Medulla oblongata (tissue), 1 donor: ENCODE measurements at regions not wholly inside any gene's neighbourhood (a gene's known extent, or its start where the extent isn't known, plus 50 kb on each side); places are given as distances from the start of the nearest gene placed in this dataset.
"Not testable (repeated sequence)": the region's sequence is repeated elsewhere in the genome, so short reads cannot be mapped to it uniquely, and the experiment has no call there.

ENCODE experiments used
- DNase-seq: peaks from one replicate; pipeline ENCODE4 v3.0.0-alpha.2; 2015; ENCODE audit errors: extremely low spot score

- not testable (repeated sequence) for DNase-seq
These were observed 224.9 kb downstream of the TMEM121 start for GRCh38 chr14:105751291-105751751.

GRCh38 chr14:105752420-105752819 lies 226.0 kb downstream of the TMEM121 start:
- not testable (repeated sequence) for DNase-seq

- DNase-seq = no peak
These were observed 234.4 kb downstream of the TMEM121 start for GRCh38 chr14:105760691-105761344.

DNA sequence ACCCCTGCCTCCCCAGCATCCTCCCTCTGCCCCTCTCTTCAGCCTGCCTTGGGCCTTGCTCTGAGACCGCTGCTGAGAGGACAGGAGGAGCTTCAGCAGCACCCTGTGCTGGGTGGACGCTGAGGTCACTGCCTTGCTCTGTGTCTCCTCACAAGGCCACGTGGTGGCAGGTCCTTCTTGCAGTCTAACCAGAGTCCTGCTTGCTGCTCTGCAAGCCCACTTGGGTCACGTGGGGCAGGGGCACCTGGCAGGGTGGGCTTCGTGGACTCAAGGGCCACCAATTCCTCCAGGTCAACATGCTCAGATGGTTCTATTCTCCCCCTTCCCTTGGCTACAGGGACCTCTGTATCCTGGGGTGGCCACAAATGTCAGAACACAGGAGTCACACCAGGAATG lies 235.0 kb downstream of the TMEM121 start:
- DNase-seq = not testable (repeated sequence)

- DNase-seq = no peak
These were observed 235.5 kb downstream of the TMEM121 start for GRCh38 chr14:105761842-105762241.

DNA sequence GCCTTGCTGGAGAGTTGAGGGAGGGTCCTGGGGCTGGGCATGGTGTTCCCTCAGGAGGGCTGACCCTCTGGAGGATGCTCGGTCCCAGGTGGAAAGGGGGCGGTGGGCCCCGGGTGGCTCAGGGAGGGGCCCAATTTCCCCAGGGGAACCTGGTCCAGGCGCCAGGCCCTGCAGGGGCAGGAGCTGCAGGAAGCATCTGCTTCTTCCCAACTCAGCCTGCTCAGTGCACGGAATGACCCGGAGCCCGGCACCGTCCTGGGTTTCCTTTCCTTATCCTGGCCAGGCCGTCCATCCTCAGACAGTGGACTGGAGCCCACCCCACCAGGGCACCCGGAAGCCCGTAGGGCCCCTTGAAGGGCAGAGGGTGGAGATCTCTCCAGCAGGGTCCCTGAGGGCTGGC lies 235.9 kb downstream of the TMEM121 start:
- DNase-seq = not testable (repeated sequence)

DNA sequence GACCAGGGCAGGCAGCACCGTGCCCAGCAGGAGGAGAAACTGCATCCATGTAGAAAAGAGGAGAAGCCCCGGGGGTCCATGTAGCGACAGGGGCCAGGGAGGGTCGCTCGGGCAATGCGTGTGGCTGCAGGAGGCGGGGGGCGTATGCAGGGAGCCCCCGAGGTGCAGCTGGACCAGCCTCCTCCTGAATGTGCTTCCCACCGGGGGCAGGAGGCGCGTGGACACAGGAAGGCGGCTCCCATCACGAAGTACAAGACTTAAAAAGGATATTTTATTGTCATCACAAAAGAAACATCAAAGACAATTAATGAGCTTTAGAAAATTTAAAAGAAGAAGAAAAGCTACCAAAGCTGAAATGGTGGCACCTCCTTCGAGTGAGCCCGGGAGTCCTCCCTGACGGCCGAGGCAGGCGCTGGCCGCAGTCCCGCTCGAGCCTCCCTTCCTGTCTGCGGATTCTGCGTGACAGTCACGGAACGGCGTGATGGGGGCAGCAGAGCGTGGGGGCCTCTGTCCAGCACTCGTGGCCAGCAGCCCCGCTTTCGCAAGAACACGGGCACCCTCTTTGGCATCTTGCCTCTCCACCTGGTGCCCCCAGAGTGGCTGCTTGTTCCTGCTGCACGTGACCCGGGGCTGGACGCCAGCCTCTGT lies 238.0 kb downstream of the TMEM121 start:
- DNase-seq = not testable (repeated sequence)

DNA sequence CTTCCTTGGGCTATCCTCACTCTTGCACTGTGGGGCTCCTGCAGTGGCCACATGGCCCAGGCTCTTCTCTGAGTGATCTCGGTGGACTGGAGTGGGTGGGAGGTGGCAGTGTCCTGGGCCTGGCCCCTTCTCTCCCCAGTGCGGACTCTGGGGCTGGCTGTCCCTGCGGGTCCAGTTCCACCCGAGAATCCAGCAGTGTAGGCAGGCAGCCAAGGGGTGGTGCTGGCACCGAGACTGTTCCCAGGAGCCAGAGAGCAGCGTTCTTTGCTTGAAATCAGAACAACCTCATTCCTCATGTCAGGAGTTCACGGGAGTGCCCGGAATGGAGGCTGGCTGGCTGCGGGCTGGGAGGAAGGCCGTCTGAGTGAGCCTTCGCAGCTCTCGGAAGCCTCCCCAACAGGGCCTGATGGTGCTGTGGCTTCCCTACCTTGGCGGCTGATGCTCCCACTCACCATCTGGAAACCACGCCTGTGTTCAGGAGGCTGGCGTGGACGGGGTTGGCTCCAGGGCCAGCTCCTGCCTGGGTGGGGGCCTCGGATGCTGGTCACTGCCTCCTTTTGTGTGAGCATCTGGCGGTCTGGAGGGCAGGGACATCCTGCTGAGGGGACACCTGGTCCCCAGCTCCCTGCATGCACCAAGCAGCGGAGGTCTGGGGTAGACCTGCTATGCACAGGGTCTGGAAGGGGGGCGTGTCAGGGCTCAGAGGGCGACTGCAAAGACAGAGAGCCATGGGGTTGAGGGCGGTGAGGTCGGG lies 238.9 kb downstream of the TMEM121 start:
- DNase-seq = not testable (repeated sequence)

DNA sequence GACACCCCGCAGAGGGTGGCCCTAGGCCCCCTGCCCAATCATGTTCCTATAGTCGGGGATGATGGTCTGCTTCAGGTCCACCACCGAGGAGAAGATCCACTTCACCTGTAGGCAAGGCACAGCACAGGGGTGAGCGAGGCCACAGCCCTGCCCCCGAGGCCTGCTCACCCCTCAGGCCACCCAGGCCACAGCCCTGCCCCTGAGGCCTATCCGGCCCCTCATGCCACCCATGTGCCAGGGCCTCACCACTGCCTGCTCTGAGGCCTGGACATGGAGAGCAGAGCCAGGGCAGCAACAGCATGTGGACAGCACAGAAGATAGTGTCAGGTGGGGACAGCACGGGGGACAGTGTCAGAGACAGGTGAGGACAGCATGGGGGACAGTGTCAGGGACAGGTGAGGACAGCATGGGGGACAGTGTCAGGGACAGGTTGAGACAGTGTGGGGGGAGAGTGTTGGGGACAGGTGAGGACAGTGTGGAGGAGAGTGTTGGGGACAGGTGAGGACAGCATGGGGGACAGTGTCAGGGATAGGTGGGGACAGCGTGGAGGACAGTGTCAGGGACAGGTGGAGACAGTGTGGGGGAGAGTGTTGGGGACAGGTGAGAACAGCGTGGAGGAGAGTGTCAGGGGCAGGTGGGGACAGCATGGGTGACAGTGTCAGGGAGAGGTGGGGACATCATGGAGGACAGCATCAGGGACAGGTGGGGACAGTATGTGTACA lies 239.7 kb downstream of the TMEM121 start:
- no peak for DNase-seq

GRCh38 chr14:105767315-105767714 lies 240.9 kb downstream of the TMEM121 start:
- DNase-seq = no peak

GRCh38 chr14:105768039-105768438 lies 241.7 kb downstream of the TMEM121 start:
- DNase-seq = not testable (repeated sequence)

- not testable (repeated sequence) for DNase-seq
These were observed 242.8 kb downstream of the TMEM121 start for GRCh38 chr14:105769061-105769730.

DNA sequence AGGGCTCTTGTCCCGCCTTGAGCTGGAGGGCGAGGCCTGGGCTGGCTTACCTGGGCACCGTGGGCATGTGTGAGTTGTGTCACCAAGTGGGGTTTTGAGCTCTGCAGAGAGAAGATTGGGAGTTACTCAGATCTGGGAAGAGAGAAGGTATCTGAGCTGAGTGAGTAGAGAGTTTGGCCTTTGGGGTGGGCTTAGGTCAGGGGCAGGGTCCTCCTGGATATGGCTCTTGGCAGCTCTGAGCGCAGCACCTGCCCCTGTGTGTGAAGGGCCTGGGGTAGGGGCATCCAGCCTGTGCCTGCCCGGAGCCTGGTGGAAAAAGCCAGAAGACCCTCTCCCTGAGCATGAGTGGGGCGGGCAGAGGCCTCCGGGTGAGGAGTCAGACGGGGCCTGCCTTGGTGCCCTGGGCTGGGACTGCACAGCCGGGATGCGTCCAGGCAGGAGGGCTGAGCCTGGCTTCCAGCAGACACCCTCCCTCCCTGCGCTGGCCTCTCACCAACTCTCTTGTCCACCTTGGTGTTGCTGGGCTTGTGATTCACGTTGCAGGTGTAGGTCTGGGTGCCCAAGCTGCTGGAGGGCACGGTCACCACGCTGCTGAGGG lies 244.3 kb downstream of the TMEM121 start:
- not testable (repeated sequence) for DNase-seq

DNA sequence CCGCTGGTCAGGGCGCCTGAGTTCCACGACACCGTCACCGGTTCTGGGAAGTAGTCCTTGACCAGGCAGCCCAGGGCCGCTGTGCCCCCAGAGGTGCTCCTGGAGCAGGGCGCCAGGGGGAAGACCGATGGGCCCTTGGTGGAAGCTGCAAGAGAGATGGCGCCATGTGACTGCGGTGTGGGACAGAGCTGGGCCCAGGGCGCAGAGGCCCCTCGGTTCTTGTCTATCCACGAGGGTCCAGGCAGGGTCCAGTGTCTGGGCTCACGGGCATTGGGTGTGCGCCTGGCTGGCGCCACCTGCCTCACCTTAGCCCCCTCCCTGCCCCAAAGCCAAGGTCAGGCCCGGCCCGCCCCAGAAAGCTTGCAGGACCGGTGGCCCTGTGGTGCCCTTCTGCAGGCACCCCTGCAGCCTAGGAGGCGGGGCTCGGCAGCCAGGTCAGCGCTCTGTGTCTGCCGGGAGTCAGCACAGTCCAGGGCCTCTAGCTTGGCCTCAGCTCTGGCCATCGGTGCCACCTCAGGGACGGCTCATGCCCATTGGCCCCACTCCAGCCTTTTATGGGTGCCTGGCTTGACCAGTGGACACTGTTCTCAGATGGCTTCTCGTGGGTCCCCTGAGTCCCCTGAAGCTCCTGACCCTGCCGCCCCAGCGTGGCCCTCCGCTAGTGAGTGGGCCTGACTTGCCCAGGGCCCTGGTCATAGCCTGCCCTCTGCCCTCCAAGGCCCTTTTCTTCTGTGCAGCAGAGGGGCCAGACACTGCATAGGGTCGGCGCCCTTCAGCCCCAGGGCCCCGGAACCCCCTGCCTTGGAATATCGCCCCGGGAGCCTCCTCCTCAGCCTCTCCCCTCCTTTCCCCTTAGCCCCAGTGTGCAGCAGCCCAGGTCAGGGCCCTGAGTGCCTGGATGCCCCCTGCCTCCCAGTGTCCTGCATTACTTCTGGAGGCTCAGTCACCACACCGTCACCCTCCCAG lies 245.2 kb downstream of the TMEM121 start:
- not testable (repeated sequence) for DNase-seq

DNA sequence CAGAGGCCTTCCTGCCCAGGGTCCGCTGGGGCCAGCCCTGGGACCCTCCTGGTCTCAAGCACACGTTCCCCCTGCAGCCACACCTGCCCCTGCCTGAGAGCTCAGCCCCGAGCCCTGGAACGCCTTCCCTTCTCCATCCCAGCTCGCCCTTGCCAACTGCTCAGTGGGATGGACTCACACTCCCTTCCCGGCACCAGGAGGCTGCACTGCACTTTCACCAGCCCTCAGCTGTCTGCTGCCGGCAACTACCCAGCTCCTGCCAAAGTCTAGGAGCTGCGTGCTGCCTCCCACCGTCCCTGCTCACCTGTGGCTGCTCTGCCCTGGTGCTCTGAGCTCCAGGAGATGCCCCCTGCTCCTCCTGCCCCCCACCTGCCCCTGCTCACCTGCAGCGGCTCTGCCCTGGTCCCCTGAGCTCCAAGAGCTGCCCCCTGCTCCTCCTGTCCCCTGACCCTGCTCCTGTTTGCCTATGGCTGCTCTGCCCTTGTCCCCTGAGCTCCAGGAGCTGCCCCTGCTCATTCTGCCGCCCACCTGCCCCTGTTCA lies 246.4 kb downstream of the TMEM121 start:
- not testable (repeated sequence) for DNase-seq

DNA sequence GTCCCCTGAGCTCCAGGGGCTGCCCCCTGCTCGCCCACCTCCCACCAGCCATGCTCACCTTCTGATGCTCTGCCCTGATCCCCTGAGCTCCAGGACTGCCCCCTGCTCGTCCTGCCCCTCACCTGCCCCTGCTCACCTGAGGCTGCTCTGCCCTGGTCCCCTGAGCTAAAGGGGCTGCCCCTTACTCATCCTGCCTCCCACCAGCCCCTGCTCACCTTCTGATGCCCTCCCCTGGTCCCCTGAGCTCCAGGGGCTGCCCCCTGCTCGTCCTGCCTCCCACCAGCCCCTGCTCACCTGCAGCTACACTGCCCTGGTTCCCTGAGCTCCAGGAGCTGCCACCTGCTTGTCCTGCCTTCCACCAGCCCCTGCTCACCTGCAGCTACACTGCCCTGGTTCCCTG lies 247.2 kb downstream of the TMEM121 start:
- no peak for DNase-seq

DNA sequence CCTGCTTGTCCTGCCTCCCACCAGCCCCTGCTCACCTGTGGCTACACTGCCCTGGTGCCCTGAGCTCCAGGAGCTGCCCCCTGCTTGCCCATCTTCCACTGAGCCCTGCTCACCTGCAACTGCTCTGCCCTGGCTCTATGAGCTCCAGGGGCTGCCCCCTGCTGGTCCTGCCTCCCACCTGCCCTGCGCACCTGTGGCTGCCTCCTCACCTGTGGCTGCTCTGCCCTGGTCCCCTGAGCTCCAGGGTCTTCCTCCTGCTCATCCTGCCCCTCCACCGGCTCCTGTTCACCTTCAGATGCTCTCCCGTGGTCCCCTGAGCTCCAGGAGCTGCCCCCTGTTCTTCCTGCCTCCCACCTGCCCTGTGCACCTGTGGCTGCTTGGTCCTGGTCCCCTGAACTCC lies 247.6 kb downstream of the TMEM121 start:
- no peak for DNase-seq

DNA sequence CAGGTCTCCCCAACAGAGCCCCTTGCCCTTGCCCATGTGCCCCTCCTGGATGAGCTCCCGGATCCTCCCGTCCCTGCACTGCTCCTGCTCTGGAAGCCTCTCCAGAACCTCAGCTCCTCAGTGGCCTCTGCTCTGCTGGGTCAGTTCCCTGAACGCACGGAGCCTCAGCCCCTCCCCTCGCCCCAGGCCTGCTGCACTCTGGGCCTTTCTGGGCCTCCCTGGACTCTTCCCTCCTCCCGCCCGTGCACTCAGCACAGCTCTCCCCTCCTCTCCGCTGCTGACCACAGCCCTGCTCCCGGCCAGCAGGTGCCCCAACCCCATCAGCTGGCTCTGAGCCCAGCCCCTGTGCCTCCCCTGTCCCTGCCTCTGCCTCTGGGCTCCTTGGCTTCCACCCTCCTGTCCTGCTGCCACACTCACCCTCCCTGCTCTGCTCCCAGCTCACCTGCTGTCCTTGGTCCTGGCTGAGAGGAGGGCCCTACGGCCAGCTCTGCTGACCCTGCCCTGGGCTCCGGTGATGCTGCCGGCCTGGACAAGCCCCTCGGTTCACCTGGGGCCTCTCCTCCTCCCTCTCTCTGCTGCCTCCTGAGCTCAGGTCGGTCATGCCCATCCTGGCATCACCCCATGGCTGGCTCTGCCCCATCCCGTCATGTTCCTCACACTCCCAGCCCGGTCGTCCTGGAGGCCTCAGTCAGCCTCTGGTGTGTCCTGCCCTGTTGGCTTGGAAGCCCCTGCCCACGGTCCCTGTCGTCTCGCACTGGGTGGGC lies 248.4 kb downstream of the TMEM121 start:
- not testable (repeated sequence) for DNase-seq
